ENCODE measurements at regions not wholly inside any gene's neighbourhood (a gene's known extent, or its start where the extent isn't known, plus 50 kb on each side); places are given as distances from the start of the nearest gene placed in this dataset.
"Not testable (repeated sequence)": the region's sequence is repeated elsewhere in the genome, so short reads cannot be mapped to it uniquely, and the experiment has no call there.

- DNase-seq = no peak
Observed at GRCh38 chr1:199573047-199573446, 454.5 kb upstream of the NR5A2 start.

DNA sequence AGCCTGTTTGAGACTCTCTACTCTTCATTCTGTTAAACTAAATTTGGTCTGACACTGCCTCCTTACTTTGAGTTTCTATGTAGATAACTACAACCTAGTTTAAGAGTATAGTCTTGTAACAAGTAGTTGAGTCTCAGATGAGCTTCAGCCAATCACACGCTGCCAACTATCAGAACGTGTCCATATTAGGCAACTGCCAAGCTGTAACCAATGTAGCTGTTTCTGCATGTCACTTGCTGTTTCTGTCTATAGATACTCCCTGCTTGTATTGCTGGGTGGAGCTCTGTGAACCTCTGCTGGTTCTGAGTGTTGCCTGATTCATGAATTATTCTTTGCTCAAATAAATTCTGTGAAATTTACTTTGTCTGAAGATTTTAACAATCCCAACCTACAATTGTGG is 452.6 kb upstream of the NR5A2 start:
- DNase-seq = no peak

- DNase-seq = no peak
Observed at GRCh38 chr1:199580300-199580699, 447.2 kb upstream of the NR5A2 start.

DNA sequence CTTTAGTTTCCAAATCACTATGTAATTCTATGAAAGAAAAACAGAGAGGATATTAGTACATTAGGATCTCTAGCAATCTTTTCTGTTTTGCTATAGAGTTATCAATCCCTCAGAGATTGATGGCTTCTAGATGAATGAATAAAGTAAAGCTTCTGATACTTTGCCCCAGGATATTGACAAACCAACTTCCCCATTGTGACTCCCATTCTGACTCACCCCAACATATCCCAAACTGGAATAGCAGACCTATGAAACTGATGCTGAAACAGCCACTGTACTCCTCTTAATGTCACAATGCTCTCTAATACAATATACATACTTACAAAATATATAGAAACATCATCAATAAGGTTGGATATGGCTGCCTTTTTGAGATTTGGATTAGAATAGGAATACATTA is 442.1 kb upstream of the NR5A2 start:
- no peak for DNase-seq

- DNase-seq = no peak
Observed at GRCh38 chr1:199590708-199591107, 436.8 kb upstream of the NR5A2 start.

DNA sequence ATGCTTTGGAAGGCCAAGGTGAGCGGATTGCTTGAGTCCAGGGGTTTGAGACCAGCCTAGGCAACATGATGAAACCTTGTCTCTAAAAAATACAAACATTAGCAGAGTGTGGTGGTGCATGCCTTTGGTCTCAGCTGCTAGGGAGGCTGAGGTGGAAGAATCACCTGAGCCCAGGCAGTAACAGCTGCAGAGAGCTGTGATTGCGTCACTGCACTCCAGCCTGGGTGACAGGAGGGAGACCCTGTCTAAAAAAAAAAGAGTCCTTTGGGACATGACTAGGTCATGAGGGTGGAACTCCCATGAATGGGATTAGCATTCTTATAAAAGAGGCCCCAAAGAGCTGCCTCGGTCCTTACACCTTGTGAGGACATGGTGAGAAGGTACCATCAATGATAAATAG is 436.0 kb upstream of the NR5A2 start:
- DNase-seq = no peak

DNA sequence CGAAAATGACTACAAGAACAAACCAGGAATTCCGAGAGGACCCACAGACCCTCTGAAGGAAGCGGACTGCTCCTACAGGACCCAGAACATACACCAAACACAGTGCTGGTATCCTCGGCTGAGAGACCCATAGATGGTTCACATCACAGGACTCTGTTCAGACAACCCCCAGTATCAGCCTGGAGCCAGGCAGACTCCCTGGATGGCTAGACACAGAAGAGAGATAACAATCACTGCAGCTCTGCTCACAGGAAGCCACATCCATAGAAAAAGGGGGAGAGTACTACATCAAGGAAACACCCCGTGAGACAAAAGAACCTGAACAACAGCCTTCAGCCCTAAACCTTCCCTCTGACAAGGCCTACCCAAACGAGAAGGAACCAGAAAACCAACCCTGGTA is 434.0 kb upstream of the NR5A2 start:
- no peak for DNase-seq

DNA sequence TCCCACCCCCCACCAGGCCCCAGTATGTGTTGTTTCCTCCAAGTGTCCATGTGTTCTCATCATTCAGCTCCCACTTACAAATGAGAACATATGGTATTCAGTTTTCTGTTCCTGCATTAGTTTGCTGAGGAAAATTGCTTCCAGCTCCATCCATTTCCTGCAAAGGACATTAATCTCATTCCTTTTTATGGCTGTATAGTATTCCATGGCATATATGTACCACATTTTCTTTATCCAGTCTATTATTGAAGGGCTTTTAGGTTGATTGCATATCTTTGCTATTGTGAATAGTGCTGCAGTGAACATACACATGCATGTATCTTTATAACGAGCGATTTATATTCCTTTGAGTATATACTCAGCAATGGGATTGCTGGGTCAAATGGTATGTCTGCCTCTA is 431.1 kb upstream of the NR5A2 start:
- DNase-seq = not testable (repeated sequence)

DNA sequence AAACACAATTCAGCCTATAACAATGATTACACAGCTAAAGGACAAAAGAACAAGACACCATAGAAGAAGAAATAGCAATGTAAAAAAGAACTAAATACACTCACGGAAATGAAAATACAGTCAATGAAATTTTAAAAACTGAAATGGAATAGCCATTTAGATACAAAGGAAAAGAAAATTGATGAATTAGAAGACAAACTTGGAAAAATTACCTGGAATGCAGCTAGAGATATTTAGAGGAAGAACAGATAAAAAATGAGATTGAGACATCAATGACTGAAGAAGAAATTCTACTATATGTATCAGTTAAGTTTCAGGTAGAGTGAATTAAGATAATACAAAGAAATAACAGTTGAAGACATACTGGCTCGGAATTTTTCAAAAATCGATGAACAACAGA is 430.4 kb upstream of the NR5A2 start:
- no peak for DNase-seq

GRCh38 chr1:199608414-199608813 is 419.1 kb upstream of the NR5A2 start:
- DNase-seq = no peak

GRCh38 chr1:199612976-199613774 is 414.3 kb upstream of the NR5A2 start:
- DNase-seq = no peak

GRCh38 chr1:199616947-199617346 is 410.6 kb upstream of the NR5A2 start:
- DNase-seq = peak; percentile 65

GRCh38 chr1:199619223-199619622 is 408.3 kb upstream of the NR5A2 start:
- DNase-seq = no peak

GRCh38 chr1:199626228-199626627 is 401.3 kb upstream of the NR5A2 start:
- not testable (repeated sequence) for DNase-seq

GRCh38 chr1:199629624-199630023 is 397.9 kb upstream of the NR5A2 start:
- no peak for DNase-seq

- no peak for DNase-seq
Observed at GRCh38 chr1:199639453-199639852, 388.1 kb upstream of the NR5A2 start.

DNA sequence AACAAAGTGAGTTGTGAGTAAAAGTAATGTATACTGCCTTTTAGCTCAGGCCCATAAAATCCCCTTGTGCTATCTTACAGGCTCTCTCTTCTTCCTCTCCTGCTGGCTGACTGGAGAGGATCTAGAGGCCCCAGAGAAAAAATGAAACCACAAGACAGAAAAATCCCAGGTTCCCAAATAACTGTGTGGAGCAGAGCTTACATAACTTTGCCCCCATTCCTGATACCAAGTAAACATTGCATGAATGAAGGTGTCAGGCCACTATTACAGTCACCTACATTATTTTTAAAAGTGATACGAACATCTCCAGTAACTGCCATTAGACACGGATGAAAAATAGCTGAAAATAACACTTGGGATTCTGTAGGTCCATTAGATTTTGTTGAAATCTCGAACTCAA is 386.0 kb upstream of the NR5A2 start:
- DNase-seq = no peak

GRCh38 chr1:199644912-199645311 is 382.6 kb upstream of the NR5A2 start:
- DNase-seq = no peak

DNA sequence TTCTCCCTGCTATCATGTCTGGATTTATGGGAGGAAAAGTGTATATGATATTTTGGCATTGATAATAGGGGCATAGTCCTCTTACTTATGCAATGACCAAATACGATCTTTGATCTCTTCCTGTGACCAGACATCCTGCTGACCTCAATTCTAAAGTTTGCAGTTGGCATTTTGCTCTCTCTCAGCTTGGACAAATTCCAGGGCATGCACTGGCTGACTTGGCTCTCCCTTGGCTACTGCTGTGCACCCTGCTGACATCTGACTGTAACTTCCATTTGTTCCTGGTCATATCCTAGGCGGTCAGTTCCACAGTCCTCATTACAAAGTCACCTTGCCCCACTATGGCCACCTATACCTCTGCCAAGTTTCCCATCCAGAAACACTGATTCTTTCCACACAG is 380.7 kb upstream of the NR5A2 start:
- no peak for DNase-seq

DNA sequence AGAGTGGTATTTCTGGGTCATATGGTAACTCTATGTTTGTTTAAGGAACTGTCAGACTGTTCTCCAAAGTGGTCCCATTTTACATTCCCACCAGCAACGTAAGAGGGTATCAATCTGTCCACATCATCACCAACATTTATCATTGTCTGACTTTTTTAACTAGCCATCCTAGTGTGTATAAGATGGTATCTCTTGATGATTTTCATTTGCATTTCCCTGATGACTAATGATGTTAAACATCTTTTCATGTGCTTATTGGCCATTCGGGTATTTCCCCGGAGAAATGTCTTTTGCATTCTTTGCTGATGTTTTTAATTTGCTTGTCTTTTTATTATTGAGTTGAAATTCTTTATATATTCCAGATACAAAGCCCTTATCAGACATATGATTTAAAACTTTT is 370.1 kb upstream of the NR5A2 start:
- DNase-seq = no peak

DNA sequence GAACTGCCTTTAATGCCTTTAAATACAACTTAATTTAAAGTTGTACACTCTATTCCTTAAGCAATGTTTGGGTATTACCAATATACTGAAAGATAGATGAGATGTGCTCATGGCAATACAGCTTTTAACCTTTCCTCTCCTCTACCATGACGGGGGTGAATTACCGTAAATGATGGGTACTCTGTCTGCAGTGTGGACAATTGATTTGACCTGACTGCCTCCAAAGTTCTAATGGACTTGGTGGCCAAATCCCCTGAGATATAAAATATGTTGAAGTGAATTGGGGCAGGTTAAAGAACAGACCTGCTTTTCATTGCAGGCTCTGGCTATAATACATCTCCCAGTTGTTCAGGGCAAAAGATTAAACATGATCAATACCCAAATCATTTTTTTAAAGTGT is 367.4 kb upstream of the NR5A2 start:
- no peak for DNase-seq

GRCh38 chr1:199665371-199665770 is 362.1 kb upstream of the NR5A2 start:
- DNase-seq = no peak

DNA sequence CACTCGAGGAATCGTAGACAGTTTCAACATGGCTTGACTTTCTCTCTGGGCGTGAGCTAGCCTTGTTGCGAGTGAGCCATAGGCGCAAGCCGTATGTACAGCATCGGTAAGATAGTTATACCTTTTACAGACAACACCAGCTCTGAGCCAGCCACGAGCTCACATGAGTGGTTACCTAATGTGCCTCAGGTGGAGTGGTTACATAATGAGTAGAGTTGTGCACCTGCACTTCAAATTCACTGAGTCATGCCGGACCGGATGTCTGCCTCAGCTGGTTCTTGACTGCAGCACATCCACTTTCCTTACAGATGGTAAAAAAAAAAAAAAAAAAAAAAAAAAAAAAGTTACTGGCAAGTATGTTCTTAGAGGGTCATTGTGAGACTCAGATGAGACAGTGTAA is 360.4 kb upstream of the NR5A2 start:
- DNase-seq = no peak

DNA sequence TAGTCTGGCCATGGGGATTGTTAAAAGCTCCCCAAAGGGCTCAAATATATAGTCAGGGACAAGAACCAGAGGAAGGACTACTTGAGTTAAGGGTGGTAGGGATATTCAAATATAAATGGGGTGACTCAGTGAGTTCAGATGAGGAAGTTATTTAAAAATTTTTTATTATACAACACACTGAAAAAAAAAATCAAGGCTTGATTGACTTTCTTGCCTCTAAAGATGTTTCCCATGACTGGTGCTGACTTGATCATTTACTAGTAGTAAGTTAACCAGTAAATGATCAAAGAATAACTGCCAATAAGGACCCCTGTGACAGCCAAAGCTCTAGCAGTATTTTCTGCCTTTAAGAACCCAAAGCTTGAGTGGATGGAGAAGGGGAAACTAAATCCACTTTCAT is 357.6 kb upstream of the NR5A2 start:
- no peak for DNase-seq

DNA sequence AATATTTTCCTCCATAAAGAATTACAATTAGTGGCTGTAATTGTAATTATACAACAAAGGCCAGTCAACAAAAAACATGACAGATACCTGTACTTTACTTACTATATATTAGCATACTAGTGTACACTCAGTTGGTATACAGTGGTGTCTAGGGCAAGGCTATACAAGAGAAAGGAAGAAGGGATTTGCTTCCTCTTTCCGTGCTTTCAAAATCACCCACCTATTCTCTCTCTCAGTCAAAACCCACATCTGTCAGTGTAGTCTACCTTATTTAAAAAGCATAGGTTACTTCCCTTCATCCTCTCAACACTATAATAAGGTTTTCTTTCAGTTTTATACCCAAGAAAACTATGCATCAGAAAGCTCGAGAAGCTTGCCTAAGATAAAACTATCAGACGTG is 355.8 kb upstream of the NR5A2 start:
- no peak for DNase-seq

Data from NCI-H1105 (cell line).